ENCODE measurements at regions not wholly inside any gene's neighbourhood (a gene's known extent, or its start where the extent isn't known, plus 50 kb on each side); places are given as distances from the start of the nearest gene placed in this dataset.

DNA sequence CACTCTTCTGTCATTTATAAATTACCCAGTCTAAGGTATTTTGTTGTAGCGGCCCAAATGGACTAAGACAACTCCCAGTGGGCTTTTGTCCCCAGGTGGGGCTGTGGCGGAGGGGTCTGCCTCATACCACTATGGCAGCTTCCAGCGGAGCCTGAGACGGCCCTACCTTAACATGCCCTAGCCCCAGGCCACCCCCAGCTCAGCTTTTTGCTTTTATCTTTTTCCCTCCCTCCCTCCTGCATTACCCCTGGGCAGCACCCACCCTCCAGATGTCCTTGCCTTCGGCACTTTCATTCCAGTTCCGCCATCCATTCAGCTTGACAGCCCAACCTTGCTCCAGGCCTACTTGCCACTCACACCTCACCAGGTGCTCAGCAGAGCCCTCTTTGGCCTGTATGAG is 307.3 kb downstream of the PTPRU start:
- DNase-seq = no peak
- Histone ChIP-seq H3K27ac (ENCODE audit: insufficient read depth, low read length, poor library complexity, severe bottlenecking) (no peak overlapping the region), H3K27me3 (replicated peaks; ENCODE audit: control insufficient read depth, insufficient read depth, low read length, poor library complexity, severe bottlenecking) (no peaks in the 10 kb centered on the region), H3K4me3 (ENCODE audit: insufficient read depth, low read depth, low read length, poor library complexity, severe bottlenecking) (no peak overlapping the region), H3K4me1 (ENCODE audit: control insufficient read depth, insufficient read depth, low read length, poor library complexity, severe bottlenecking) (no peaks in the 10 kb centered on the region), H3K36me3 (ENCODE audit: control insufficient read depth, insufficient read depth, low read length) (no peaks in the 10 kb centered on the region), H3K9me3 (ENCODE audit: control insufficient read depth, low read length) (no peaks in the 10 kb centered on the region)

DNA sequence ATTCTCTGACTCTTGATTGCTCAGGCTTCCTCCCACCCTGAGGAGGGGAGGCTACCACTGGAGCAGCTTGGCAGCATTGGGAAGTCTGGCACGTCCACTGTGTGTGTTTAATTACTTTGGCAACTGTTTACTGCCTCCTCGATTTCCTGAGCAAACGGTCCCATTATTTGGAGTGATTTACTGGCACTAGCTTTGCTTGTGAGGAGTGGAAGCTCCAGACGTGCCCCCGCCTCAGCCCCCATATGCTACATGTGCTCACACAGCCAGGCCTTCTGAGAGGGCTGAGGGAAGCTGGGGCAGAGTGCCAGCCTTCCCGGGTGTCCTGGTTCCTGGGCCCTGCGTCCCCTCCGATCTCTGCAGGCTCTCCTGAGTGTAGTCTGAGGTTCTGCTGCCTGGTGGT is 306.2 kb downstream of the PTPRU start:
- Histone ChIP-seq H3K4me1 (ENCODE audit: control insufficient read depth, insufficient read depth, low read length, poor library complexity, severe bottlenecking) (no peaks in the 10 kb centered on the region), H3K27ac (ENCODE audit: insufficient read depth, low read length, poor library complexity, severe bottlenecking) (no peak overlapping the region), H3K9me3 (ENCODE audit: control insufficient read depth, low read length) (no peaks in the 10 kb centered on the region), H3K4me3 (ENCODE audit: insufficient read depth, low read depth, low read length, poor library complexity, severe bottlenecking) (no peak overlapping the region), H3K36me3 (ENCODE audit: control insufficient read depth, insufficient read depth, low read length) (no peaks in the 10 kb centered on the region), H3K27me3 (replicated peaks; ENCODE audit: control insufficient read depth, insufficient read depth, low read length, poor library complexity, severe bottlenecking) (no peaks in the 10 kb centered on the region)
- no peak for DNase-seq

DNA sequence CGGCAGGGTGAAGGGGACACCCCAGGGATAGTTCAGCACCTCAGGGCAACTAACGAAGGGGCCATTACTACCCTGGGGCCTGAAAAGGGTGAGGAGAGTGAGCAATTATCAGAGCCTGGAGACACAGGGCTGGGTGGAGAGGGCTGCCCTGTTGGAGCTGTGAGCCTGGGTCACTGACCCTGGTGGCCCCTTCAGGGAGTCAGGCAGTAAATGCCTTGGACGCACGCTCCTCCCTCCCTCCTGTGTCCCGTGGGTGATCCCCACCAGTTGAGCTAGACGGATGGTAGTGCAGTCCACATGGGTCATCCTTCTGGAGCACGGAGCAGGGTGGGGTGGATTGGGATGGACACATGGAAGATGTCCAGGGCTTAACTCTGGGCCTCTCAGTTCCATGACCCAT is 305.3 kb downstream of the PTPRU start:
- Histone ChIP-seq H3K4me1 (ENCODE audit: control insufficient read depth, insufficient read depth, low read length, poor library complexity, severe bottlenecking) (no peaks in the 10 kb centered on the region), H3K9me3 (ENCODE audit: control insufficient read depth, low read length) (no peaks in the 10 kb centered on the region), H3K27me3 (replicated peaks; ENCODE audit: control insufficient read depth, insufficient read depth, low read length, poor library complexity, severe bottlenecking) (no peaks in the 10 kb centered on the region), H3K36me3 (ENCODE audit: control insufficient read depth, insufficient read depth, low read length) (no peaks in the 10 kb centered on the region), H3K4me3 (ENCODE audit: insufficient read depth, low read depth, low read length, poor library complexity, severe bottlenecking) (no peak overlapping the region), H3K27ac (ENCODE audit: insufficient read depth, low read length, poor library complexity, severe bottlenecking) (no peak overlapping the region)
- no peak for DNase-seq

DNA sequence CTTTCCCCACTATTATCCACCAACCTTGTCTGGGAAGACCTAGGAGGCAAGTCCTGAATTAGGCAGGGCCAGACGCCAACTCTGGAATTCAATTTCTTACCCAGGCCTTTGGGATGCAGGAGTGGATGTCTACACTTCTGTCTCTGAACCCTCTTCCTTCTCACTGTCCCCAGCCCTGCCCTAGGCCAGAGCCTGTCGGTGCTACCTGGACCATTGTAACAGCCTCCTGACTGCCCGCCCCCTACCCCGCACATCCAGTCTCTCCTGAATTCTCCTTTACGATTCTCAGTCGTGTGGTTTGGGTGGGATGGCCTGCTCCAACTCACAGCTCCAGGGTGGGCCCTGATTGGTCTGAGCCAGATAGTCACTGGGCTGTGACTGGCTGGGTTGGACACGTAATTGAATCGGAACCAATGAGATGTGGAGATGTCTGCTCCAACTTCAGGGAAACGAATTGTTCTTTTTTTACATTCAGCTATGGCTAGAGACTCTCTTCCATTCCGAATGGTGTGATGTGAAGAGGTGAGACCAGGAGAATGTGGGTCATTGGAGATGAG is 304.6 kb downstream of the PTPRU start:
- no peaks in the 10 kb centered on the region for H3K36me3 ChIP-seq (ENCODE audit: control insufficient read depth, insufficient read depth, low read length)
- no peaks in the 10 kb centered on the region for H3K4me1 ChIP-seq (ENCODE audit: control insufficient read depth, insufficient read depth, low read length, poor library complexity, severe bottlenecking)
- H3K4me3 ChIP-seq (ENCODE audit: insufficient read depth, low read depth, low read length, poor library complexity, severe bottlenecking) = no peak overlapping the region
- H3K9me3 ChIP-seq (ENCODE audit: control insufficient read depth, low read length) = no peaks in the 10 kb centered on the region
- DNase-seq = no peak
- H3K27me3 ChIP-seq (replicated peaks; ENCODE audit: control insufficient read depth, insufficient read depth, low read length, poor library complexity, severe bottlenecking) = no peaks in the 10 kb centered on the region
- H3K27ac ChIP-seq (ENCODE audit: insufficient read depth, low read length, poor library complexity, severe bottlenecking) = no peak overlapping the region

DNA sequence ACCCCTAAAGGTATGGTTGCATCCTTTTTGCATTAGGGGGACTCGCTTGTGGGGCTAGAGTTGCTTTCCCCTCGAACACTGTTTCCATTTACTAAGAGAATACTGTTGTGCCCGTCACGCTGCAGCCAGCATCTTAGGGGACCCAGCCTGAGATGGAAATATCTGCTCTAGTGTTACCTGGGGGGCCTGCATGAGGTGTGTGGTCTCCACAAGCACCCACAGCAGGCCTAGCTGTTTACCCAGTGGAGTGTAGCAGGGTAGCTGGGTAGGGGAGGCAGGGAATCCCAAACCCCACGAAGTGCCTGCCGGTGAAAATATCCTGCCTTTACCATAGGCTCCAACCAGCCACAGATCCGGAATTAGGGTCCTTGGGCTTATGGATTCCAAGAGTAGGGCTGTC is 303.6 kb downstream of the PTPRU start:
- H3K36me3 ChIP-seq (ENCODE audit: control insufficient read depth, insufficient read depth, low read length) = no peaks in the 10 kb centered on the region
- H3K27me3 ChIP-seq (replicated peaks; ENCODE audit: control insufficient read depth, insufficient read depth, low read length, poor library complexity, severe bottlenecking) = no peaks in the 10 kb centered on the region
- H3K27ac ChIP-seq (ENCODE audit: insufficient read depth, low read length, poor library complexity, severe bottlenecking) = no peak overlapping the region
- no peaks in the 10 kb centered on the region for H3K9me3 ChIP-seq (ENCODE audit: control insufficient read depth, low read length)
- H3K4me3 ChIP-seq (ENCODE audit: insufficient read depth, low read depth, low read length, poor library complexity, severe bottlenecking) = no peak overlapping the region
- H3K4me1 ChIP-seq (ENCODE audit: control insufficient read depth, insufficient read depth, low read length, poor library complexity, severe bottlenecking) = no peaks in the 10 kb centered on the region
- no peak for DNase-seq

DNA sequence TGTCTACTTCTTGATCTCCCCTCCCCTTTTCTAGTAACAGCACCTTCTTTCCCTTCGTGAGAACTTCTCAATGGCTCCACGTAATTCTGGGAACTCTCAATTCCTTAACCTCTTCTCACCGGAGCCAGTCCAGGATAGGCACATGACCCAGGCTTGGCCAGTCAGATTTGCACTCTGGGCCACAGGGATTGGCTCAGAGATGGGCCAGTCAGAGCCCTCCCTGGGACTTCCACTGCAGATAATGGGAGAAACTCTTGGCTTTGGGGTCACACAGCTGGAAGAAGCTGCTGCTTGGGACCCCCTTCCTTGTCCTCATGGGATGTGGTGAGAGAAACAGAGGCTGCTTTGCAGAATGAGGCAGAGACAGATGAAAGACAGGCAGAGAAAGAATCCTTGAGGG is 302.3 kb downstream of the PTPRU start:
- no peaks in the 10 kb centered on the region for H3K9me3 ChIP-seq (ENCODE audit: control insufficient read depth, low read length)
- no peaks in the 10 kb centered on the region for H3K36me3 ChIP-seq (ENCODE audit: control insufficient read depth, insufficient read depth, low read length)
- no peaks in the 10 kb centered on the region for H3K4me1 ChIP-seq (ENCODE audit: control insufficient read depth, insufficient read depth, low read length, poor library complexity, severe bottlenecking)
- H3K27ac ChIP-seq (ENCODE audit: insufficient read depth, low read length, poor library complexity, severe bottlenecking) = no peak overlapping the region
- H3K4me3 ChIP-seq (ENCODE audit: insufficient read depth, low read depth, low read length, poor library complexity, severe bottlenecking) = no peak overlapping the region
- no peaks in the 10 kb centered on the region for H3K27me3 ChIP-seq (replicated peaks; ENCODE audit: control insufficient read depth, insufficient read depth, low read length, poor library complexity, severe bottlenecking)
- no peak for DNase-seq

DNA sequence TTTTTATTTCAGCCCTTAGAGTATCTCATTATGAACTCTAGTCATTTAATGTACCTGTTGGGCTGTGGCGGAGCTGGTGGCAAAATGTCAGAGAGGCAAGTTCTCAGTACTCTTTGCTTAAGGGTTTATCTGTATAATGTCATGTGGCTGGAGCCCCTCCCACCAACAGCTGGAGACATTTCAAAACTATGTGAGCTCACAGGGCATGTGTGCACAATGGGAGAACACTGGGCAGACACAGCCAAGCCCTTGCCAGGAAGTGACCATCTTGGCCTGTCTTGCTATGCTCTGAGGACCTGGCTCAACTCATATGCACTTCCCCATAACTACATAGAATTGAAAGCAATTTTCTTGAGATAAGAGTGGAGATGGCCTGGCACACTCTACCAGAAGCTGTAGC is 296.4 kb downstream of the PTPRU start:
- no peak for DNase-seq

DNA sequence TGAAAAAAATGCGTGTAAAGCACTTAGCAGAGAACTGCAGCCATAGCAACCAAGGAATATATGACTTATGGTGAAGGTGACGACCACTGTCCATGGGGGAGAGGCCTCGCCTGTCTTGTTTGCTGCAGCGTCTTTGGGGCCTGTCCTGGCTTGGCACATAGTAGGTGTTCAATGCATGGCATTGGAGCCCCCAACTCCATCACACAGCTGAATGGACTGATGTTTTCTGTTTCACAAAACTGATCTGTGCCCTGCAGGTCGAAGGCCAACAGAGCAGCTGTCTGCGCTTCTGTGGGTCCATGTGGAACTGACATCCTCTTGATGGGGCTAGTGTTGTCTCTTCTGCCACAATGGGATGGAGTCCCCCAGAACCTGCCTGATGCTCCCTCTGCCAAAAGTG is 296.0 kb downstream of the PTPRU start:
- no peak for DNase-seq
- no peak overlapping the region for H3K4me3 ChIP-seq (ENCODE audit: insufficient read depth, low read depth, low read length, poor library complexity, severe bottlenecking)
- H3K4me1 ChIP-seq (ENCODE audit: control insufficient read depth, insufficient read depth, low read length, poor library complexity, severe bottlenecking) = no peaks in the 10 kb centered on the region
- H3K27ac ChIP-seq (ENCODE audit: insufficient read depth, low read length, poor library complexity, severe bottlenecking) = no peak overlapping the region
- no peaks in the 10 kb centered on the region for H3K27me3 ChIP-seq (replicated peaks; ENCODE audit: control insufficient read depth, insufficient read depth, low read length, poor library complexity, severe bottlenecking)
- no peaks in the 10 kb centered on the region for H3K36me3 ChIP-seq (ENCODE audit: control insufficient read depth, insufficient read depth, low read length)
- no peaks in the 10 kb centered on the region for H3K9me3 ChIP-seq (ENCODE audit: control insufficient read depth, low read length)

More for the DNA sequence above, 296.4 kb downstream of the PTPRU start:
- H3K36me3 ChIP-seq (ENCODE audit: control insufficient read depth, insufficient read depth, low read length) = no peaks in the 10 kb centered on the region
- no peak overlapping the region for H3K27ac ChIP-seq (ENCODE audit: insufficient read depth, low read length, poor library complexity, severe bottlenecking)
- no peaks in the 10 kb centered on the region for H3K4me1 ChIP-seq (ENCODE audit: control insufficient read depth, insufficient read depth, low read length, poor library complexity, severe bottlenecking)
- no peak overlapping the region for H3K4me3 ChIP-seq (ENCODE audit: insufficient read depth, low read depth, low read length, poor library complexity, severe bottlenecking)
- H3K9me3 ChIP-seq (ENCODE audit: control insufficient read depth, low read length) = no peaks in the 10 kb centered on the region
- no peaks in the 10 kb centered on the region for H3K27me3 ChIP-seq (replicated peaks; ENCODE audit: control insufficient read depth, insufficient read depth, low read length, poor library complexity, severe bottlenecking)

DNA sequence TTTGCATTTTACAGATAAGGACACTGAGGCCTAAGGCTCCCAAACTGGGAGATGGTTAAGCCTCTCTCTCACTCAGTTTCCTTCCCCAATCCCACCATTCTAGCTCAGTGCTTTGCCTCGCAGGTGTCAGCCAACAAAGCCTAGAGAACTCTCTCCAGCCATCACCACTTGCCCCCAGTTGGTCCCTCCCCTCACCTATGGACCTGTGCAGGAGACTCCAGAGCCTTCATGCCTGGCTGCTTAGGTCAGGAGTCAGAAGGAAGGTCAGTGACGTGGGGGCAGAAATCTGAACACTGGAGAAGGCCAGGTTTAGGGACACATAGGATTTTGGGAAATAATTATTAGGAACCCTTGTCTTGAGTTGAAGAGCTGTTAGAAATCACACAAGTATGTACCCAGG is 295.3 kb downstream of the PTPRU start:
- H3K4me1 ChIP-seq (ENCODE audit: control insufficient read depth, insufficient read depth, low read length, poor library complexity, severe bottlenecking) = no peaks in the 10 kb centered on the region
- H3K36me3 ChIP-seq (ENCODE audit: control insufficient read depth, insufficient read depth, low read length) = no peaks in the 10 kb centered on the region
- H3K9me3 ChIP-seq (ENCODE audit: control insufficient read depth, low read length) = no peaks in the 10 kb centered on the region
- no peak overlapping the region for H3K27ac ChIP-seq (ENCODE audit: insufficient read depth, low read length, poor library complexity, severe bottlenecking)
- no peak overlapping the region for H3K4me3 ChIP-seq (ENCODE audit: insufficient read depth, low read depth, low read length, poor library complexity, severe bottlenecking)
- no peaks in the 10 kb centered on the region for H3K27me3 ChIP-seq (replicated peaks; ENCODE audit: control insufficient read depth, insufficient read depth, low read length, poor library complexity, severe bottlenecking)
- DNase-seq = no peak

DNA sequence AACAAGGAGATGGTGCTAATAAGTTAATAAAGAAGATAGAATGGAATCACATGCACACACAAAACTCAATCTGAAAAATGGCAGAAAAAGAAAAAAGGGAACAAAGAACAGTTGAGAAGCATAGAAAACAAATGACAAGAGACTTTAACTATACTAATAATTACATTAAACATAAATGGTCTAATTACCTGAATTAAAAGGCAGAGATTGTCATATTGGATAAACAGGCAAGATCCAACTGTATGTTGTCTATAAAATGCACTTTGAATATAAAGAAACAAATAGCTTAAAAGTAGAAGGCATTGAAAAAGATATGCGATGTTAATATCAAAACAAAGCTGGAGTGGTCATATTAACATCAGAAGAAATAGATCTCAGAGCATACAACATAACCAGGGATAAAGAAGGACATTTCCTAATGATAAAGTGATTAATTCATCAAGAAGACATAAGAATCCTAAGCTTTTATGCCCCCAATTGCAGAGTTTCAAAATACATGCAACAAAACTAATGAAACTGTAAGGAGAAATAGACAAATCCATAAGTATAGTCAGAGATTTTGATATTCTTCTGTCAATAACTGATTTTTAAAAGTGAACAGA is 293.5 kb downstream of the PTPRU start:
- Histone ChIP-seq H3K36me3 (ENCODE audit: control insufficient read depth, insufficient read depth, low read length) (no peaks in the 10 kb centered on the region), H3K4me3 (ENCODE audit: insufficient read depth, low read depth, low read length, poor library complexity, severe bottlenecking) (no peak overlapping the region), H3K27me3 (replicated peaks; ENCODE audit: control insufficient read depth, insufficient read depth, low read length, poor library complexity, severe bottlenecking) (no peaks in the 10 kb centered on the region), H3K9me3 (ENCODE audit: control insufficient read depth, low read length) (no peaks in the 10 kb centered on the region), H3K27ac (ENCODE audit: insufficient read depth, low read length, poor library complexity, severe bottlenecking) (no peak overlapping the region), H3K4me1 (ENCODE audit: control insufficient read depth, insufficient read depth, low read length, poor library complexity, severe bottlenecking) (no peaks in the 10 kb centered on the region)
- DNase-seq = no peak
